Activated naive CD4-positive, alpha-beta T cell treated with anti-CD3 and anti-CD28 coated beads for 36 hours (primary cell): ENCODE measurements at regions not wholly inside any gene's neighbourhood (a gene's known extent, or its start where the extent isn't known, plus 50 kb on each side); places are given as distances from the start of the nearest gene placed in this dataset.
"Not testable (repeated sequence)": the region's sequence is repeated elsewhere in the genome, so short reads cannot be mapped to it uniquely, and the experiment has no call there.

ENCODE experiments used
- CTCF ChIA-PET: fragments of 350-600 bp; sonication (Branson Sonifier 250); formaldehyde crosslinking; loops from one replicate; lab custom pipeline; 2021; ENCODE audit warnings: antibody characterized with exemption; lab: Charles Lee
- DNase-seq: peaks from one replicate; pipeline ENCODE4 v3.0.0-alpha.2; 2020
- H3K27ac Mint-ChIP-seq: one replicate; pipeline ENCODE4 v1.8.0; 2021; ENCODE audit warnings: mild to moderate bottlenecking, mixed read lengths
- H3K27me3 Mint-ChIP-seq: one replicate; pipeline ENCODE4 v1.8.0; 2021; ENCODE audit warnings: low read depth, mixed read lengths
- H3K36me3 Mint-ChIP-seq: one replicate; pipeline ENCODE4 v1.8.0; 2021; ENCODE audit warnings: low read depth, mixed read lengths
- H3K4me1 Mint-ChIP-seq: one replicate; pipeline ENCODE4 v1.8.0; 2021; ENCODE audit warnings: low read depth, mixed read lengths
- H3K4me3 Mint-ChIP-seq: one replicate; pipeline ENCODE4 v1.8.0; 2021; ENCODE audit warnings: mild to moderate bottlenecking, moderate library complexity, mixed read lengths
- H3K9me3 Mint-ChIP-seq: one replicate; pipeline ENCODE4 v1.8.0; 2021; ENCODE audit warnings: mixed read lengths
- intact Hi-C: fragments of 100-400 bp; cut with micrococcal nuclease; formaldehyde crosslinking; loops from one replicate; pipeline ENCODE4 v1.15.1; 2023

- Mint-ChIP-seq H3K27ac (no peak overlapping the region), H3K4me1 (no peaks in the 10 kb centered on the region), H3K27me3 (no peaks in the 10 kb centered on the region), H3K9me3 (no peaks in the 10 kb centered on the region), H3K36me3 (no peaks in the 10 kb centered on the region), H3K4me3 (no peak overlapping the region)
- CTCF ChIA-PET, result no interaction called here
- intact Hi-C loops, result no loop called here
- no peak for DNase-seq
Observed at GRCh38 chr12:58719161-58719560, 201.1 kb downstream of the LRIG3 start.

GRCh38 chr12:58720421-58720820 is 199.9 kb downstream of the LRIG3 start:
- intact Hi-C loops, result no loop called here
- H3K36me3 Mint-ChIP-seq, result no peaks in the 10 kb centered on the region
- no peaks in the 10 kb centered on the region for H3K27me3 Mint-ChIP-seq
- no peaks in the 10 kb centered on the region for H3K9me3 Mint-ChIP-seq
- CTCF ChIA-PET, result no interaction called here
- no peak overlapping the region for H3K4me3 Mint-ChIP-seq
- no peak for DNase-seq
- H3K4me1 Mint-ChIP-seq, result no peaks in the 10 kb centered on the region
- no peak overlapping the region for H3K27ac Mint-ChIP-seq

DNA sequence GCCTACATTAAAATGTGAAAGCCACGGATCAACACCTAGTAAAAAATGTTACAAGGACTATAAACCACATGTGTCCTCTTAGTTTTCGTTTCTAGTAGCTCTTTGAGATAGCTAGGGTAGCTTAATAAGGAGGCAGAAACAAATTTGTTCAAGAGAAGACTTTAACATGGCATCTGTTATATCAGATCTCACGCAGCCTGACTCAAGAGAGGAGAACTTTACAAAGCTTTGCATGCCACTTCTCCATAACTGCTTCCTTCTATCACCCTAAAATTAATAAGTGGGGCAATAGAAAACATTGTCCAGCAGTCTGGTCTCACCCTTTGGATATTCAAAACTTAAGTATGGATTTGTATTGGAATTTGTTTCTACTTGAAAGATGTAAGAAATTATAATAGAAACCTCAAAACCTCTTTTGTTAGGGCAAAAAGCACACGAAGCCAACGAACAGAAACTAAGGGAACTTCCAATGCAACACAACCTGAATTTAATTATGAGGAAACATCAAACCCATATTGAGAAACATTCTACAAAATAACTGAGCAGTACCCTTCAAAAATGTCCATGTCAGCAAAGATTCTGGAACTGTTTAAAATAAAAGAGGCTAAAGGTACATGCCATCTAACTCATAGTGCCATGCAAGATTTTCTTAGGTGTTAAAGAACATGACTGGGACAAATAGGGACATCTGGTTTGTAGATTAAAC is 194.8 kb downstream of the LRIG3 start:
- no peak for DNase-seq
- Mint-ChIP-seq H3K4me3 (no peak overlapping the region), H3K4me1 (no peaks in the 10 kb centered on the region), H3K27ac (no peak overlapping the region), H3K9me3 (no peaks in the 10 kb centered on the region), H3K36me3 (no peaks in the 10 kb centered on the region), H3K27me3 (no peaks in the 10 kb centered on the region)
- CTCF ChIA-PET, result no interaction called here
- intact Hi-C loops, result no loop called here

DNA sequence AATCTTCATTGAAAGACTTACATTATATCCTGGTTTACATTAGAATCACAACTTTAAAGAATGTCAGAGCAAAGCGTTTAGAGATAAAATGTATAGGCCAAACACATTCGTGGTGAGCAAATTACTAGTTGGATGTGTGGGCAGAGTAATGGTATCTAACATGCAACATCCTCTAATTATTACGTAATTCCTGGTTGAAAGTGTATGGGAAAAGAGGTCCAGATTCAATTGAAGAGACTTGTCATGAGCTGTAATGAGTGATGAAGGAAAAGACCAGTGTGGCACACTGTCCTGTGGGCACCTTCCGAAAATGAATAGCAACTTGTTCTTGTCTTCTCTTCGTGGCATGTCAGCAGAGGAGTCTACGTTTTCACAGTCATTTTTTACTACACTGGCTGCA is 192.8 kb downstream of the LRIG3 start:
- intact Hi-C loops, result no loop called here
- Mint-ChIP-seq H3K27ac (no peak overlapping the region), H3K4me1 (no peaks in the 10 kb centered on the region), H3K4me3 (no peak overlapping the region), H3K36me3 (no peaks in the 10 kb centered on the region), H3K27me3 (no peaks in the 10 kb centered on the region), H3K9me3 (no peaks in the 10 kb centered on the region)
- CTCF ChIA-PET, result no interaction called here
- no peak for DNase-seq

DNA sequence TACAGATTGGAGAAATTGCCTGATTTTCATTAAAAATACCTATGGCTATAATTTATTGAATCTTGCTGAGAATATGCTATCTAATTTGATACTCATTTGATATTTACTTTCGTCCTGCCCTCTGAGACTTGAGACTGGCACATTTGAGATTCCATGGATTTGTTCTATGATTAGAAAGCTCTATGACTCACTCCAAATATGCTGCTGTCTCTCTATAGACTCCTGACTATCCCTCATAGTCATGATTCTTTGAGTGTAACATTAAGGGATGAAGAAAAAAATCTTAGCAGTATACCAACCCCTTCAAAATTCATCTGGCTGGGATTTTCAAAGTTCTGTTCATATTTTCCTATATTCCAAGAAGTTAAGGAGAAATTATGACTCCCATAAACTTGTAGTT is 191.9 kb downstream of the LRIG3 start:
- Mint-ChIP-seq H3K27me3 (no peaks in the 10 kb centered on the region), H3K4me1 (no peaks in the 10 kb centered on the region), H3K4me3 (no peak overlapping the region), H3K36me3 (no peaks in the 10 kb centered on the region), H3K27ac (no peak overlapping the region), H3K9me3 (no peaks in the 10 kb centered on the region)
- CTCF ChIA-PET, result no interaction called here
- DNase-seq, result no peak
- intact Hi-C loops, result no loop called here

DNA sequence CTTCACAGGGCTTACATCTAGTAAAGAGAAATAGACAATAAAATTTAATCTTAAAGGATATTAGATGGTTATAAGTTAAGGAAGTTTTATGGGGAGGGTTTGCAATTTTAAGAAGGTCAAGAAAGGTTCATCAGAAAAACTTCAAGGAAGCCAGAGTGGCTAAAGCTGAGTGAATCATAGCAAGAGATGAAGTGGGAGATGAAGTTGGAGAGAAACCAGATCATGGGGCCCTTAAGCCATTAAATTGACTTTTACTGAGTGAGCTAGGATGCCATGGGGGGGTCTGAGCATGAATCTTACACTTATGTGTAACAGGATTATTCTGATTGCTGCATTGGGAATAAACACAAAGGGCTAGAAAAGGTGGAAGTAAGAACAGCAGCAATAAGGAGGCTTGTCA is 189.2 kb downstream of the LRIG3 start:
- H3K36me3 Mint-ChIP-seq, result no peaks in the 10 kb centered on the region
- no peaks in the 10 kb centered on the region for H3K9me3 Mint-ChIP-seq
- CTCF ChIA-PET, result no interaction called here
- no peak overlapping the region for H3K4me3 Mint-ChIP-seq
- H3K27ac Mint-ChIP-seq, result no peak overlapping the region
- no peaks in the 10 kb centered on the region for H3K27me3 Mint-ChIP-seq
- intact Hi-C loops, result no loop called here
- DNase-seq, result no peak
- no peaks in the 10 kb centered on the region for H3K4me1 Mint-ChIP-seq

DNA sequence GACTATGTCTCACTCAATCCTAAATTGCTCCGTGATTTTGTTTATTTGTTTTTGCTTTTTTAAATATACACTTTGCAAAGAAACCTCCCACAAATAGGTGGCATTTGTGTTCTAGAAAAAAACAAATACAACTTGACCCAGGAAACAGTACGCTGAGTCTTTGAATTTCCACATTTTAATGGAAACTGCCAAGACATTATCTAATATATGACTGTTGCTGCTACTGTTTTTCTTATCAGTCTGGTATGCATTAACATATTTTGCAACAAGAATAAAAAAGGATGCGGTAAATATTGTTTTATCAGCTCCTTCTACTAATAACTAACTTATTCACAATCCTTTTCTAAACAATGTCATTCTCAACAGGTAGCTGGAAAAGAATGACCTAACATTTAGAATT is 187.4 kb downstream of the LRIG3 start:
- no peak overlapping the region for H3K4me3 Mint-ChIP-seq
- CTCF ChIA-PET, result no interaction called here
- H3K4me1 Mint-ChIP-seq, result no peaks in the 10 kb centered on the region
- DNase-seq, result no peak
- H3K9me3 Mint-ChIP-seq, result no peaks in the 10 kb centered on the region
- intact Hi-C loops, result no loop called here
- no peaks in the 10 kb centered on the region for H3K27me3 Mint-ChIP-seq
- no peak overlapping the region for H3K27ac Mint-ChIP-seq
- no peaks in the 10 kb centered on the region for H3K36me3 Mint-ChIP-seq

- no peak overlapping the region for H3K27ac Mint-ChIP-seq
Observed at GRCh38 chr12:58741226-58741625, 179.1 kb downstream of the LRIG3 start.

DNA sequence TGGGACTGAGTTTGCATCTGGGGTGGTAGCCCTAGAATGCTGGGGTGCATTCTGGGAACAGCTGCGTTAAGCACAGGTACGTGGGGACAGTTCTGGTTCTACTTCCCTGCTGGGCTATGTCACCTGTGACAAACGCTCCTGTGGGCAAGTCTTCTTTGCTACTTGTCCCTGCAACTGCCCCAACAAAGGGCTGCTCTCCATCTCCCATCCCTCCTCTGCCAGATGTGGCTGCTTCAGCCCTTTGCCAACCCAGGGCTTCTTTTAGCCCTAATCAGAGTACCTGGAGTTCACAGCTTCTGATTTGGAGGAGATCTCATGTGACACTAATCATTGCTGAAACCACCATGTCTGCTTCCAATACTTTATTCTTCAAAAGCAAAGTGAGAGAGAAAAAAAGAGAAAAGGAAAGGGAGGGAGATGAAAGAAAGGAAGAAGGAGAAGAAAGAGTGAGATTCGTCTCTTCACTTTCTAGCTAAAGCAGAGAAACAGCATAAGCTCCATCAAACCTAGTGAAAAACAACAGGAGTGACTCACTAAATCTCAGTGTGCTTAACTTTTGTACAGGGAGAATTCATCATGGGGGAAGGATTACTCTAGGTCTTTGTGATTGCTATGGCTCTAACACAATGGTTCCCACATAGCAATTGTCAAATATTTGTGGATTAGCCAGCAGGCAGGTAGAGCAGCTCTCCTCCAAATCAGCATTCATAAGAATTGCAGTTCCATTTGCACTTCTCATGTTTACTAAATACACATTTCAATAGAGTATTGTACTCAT is 174.8 kb downstream of the LRIG3 start:
- Mint-ChIP-seq H3K4me1 (no peaks in the 10 kb centered on the region), H3K36me3 (no peaks in the 10 kb centered on the region), H3K27ac (no peak overlapping the region), H3K9me3 (peaks cover 2% of the 10 kb centered on the region), H3K27me3 (no peaks in the 10 kb centered on the region), H3K4me3 (no peak overlapping the region)
- DNase-seq, result no peak
- CTCF ChIA-PET, result no interaction called here
- intact Hi-C loops, result no loop called here

More at GRCh38 chr12:58741226-58741625, 179.1 kb downstream of the LRIG3 start:
- Mint-ChIP-seq H3K9me3 (no peaks in the 10 kb centered on the region), H3K27me3 (no peaks in the 10 kb centered on the region), H3K36me3 (no peaks in the 10 kb centered on the region), H3K4me3 (no peak overlapping the region), H3K4me1 (no peaks in the 10 kb centered on the region)
- intact Hi-C loops, result no loop called here
- no peak for DNase-seq
- CTCF ChIA-PET, result no interaction called here

GRCh38 chr12:58747533-58747932 is 172.8 kb downstream of the LRIG3 start:
- intact Hi-C loops, result no loop called here

DNA sequence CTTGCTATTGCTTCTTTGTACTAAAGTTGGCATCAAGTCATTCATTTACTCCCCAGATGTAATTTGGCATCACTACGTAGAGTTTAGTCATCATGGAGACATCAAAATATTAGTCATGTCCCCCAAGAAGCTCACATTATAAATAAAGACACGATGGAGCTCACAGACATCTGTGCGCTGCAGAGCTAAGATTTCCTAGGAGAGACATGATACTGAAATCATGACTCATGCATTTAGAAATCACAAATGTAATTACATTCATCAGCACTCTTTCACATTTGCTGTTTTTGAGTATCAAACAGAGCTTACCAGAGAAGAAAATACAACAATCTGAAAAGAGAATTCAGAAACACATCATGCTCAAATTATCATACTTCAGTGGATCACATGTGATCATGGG is 169.8 kb downstream of the LRIG3 start:
- Mint-ChIP-seq H3K27me3 (no peaks in the 10 kb centered on the region), H3K9me3 (peaks cover 5% of the 10 kb centered on the region), H3K4me1 (no peaks in the 10 kb centered on the region), H3K4me3 (no peak overlapping the region), H3K27ac (no peak overlapping the region), H3K36me3 (no peaks in the 10 kb centered on the region)
- no peak for DNase-seq
- intact Hi-C loops, result no loop called here
- CTCF ChIA-PET, result no interaction called here

More at GRCh38 chr12:58747533-58747932, 172.8 kb downstream of the LRIG3 start:
- H3K4me3 Mint-ChIP-seq, result no peak overlapping the region
- CTCF ChIA-PET, result no interaction called here
- H3K27ac Mint-ChIP-seq, result no peak overlapping the region
- H3K27me3 Mint-ChIP-seq, result no peaks in the 10 kb centered on the region
- no peak for DNase-seq
- no peaks in the 10 kb centered on the region for H3K4me1 Mint-ChIP-seq
- H3K36me3 Mint-ChIP-seq, result no peaks in the 10 kb centered on the region
- peaks cover 2% of the 10 kb centered on the region for H3K9me3 Mint-ChIP-seq

GRCh38 chr12:58757422-58757821 is 162.9 kb downstream of the LRIG3 start:
- CTCF ChIA-PET, result interaction anchor here (0.6 kb wide), 1 partner anchor 407 kb away, joined by 3 read pairs; no protein-coding TSS in a partner anchor
- Mint-ChIP-seq H3K9me3 (peaks cover 8% of the 10 kb centered on the region), H3K27ac (no peak overlapping the region), H3K4me1 (no peaks in the 10 kb centered on the region), H3K36me3 (no peaks in the 10 kb centered on the region), H3K27me3 (no peaks in the 10 kb centered on the region), H3K4me3 (no peak overlapping the region)
- intact Hi-C loops, result no loop called here
- DNase-seq, result no peak

GRCh38 chr12:58759745-58760144 is 160.6 kb downstream of the LRIG3 start:
- H3K36me3 Mint-ChIP-seq, CTCF ChIA-PET, H3K27ac Mint-ChIP-seq, H3K4me1 Mint-ChIP-seq, H3K4me3 Mint-ChIP-seq, DNase-seq, intact Hi-C loops, H3K27me3 Mint-ChIP-seq, H3K9me3 Mint-ChIP-seq: not testable (repeated sequence)
